ENCODE measurements at regions not wholly inside any gene's neighbourhood (a gene's known extent, or its start where the extent isn't known, plus 50 kb on each side); places are given as distances from the start of the nearest gene placed in this dataset.

- TF ChIP-seq, protein P1, sequence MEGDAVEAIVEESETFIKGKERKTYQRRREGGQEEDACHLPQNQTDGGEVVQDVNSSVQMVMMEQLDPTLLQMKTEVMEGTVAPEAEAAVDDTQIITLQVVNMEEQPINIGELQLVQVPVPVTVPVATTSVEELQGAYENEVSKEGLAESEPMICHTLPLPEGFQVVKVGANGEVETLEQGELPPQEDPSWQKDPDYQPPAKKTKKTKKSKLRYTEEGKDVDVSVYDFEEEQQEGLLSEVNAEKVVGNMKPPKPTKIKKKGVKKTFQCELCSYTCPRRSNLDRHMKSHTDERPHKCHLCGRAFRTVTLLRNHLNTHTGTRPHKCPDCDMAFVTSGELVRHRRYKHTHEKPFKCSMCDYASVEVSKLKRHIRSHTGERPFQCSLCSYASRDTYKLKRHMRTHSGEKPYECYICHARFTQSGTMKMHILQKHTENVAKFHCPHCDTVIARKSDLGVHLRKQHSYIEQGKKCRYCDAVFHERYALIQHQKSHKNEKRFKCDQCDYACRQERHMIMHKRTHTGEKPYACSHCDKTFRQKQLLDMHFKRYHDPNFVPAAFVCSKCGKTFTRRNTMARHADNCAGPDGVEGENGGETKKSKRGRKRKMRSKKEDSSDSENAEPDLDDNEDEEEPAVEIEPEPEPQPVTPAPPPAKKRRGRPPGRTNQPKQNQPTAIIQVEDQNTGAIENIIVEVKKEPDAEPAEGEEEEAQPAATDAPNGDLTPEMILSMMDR (IDR thresholded peaks at IDR 0.05; ENCODE audit: low read length, missing control alignments), result no peak
- H3K4me3 ChIP-seq (replicated peaks; ENCODE audit: low read depth, low read length), result no peak overlapping the region
- peak; percentile 66 for DNase-seq (ENCODE audit: low read depth)
Observed at GRCh38 chr13:33340631-33341030, 55.1 kb upstream of the STARD13 start.

- no peak overlapping the region for H3K4me3 ChIP-seq (replicated peaks; ENCODE audit: low read depth, low read length)
- TF ChIP-seq, protein P1 (IDR thresholded peaks at IDR 0.05; ENCODE audit: low read length, missing control alignments), result no peak
- DNase-seq (ENCODE audit: low read depth), result no peak
Observed at GRCh38 chr13:33341861-33342452, 56.4 kb upstream of the STARD13 start.

DNA sequence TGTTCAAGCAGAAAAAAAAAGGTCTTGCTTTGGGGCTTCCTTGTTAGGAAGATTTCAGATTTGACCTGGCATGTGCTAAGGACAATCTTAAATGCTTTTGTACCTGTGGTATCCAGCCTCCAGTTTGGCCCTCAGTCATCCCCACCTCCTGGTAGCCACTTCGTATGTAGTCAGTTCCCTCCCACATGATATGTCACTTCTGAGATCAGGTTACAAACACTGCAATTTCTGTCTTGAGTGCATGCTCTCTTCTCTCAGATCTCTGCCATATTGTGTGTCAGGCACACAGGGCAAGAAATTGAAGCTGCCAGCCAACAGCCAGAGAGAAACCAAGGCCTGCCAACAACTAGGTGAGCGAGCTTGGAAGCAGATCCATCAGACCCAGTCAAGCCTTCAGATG is 60.3 kb upstream of the STARD13 start:
- DNase-seq (ENCODE audit: low read depth), result no peak
- H3K4me3 ChIP-seq (replicated peaks; ENCODE audit: low read depth, low read length), result no peak overlapping the region
- TF ChIP-seq, protein P1 (IDR thresholded peaks at IDR 0.05; ENCODE audit: low read length, missing control alignments), result no peak

GRCh38 chr13:33347861-33348260 is 62.3 kb upstream of the STARD13 start:
- TF ChIP-seq, protein P1 (IDR thresholded peaks at IDR 0.05; ENCODE audit: low read length, missing control alignments), result no peak
- no peak overlapping the region for H3K4me3 ChIP-seq (replicated peaks; ENCODE audit: low read depth, low read length)
- no peak for DNase-seq (ENCODE audit: low read depth)

GRCh38 chr13:33348366-33348765 is 62.8 kb upstream of the STARD13 start:
- H3K4me3 ChIP-seq (replicated peaks; ENCODE audit: low read depth, low read length), result no peak overlapping the region
- TF ChIP-seq, protein P1 (IDR thresholded peaks at IDR 0.05; ENCODE audit: low read length, missing control alignments), result no peak
- peak; percentile 42 for DNase-seq (ENCODE audit: low read depth)

GRCh38 chr13:33349288-33349985 is 63.9 kb upstream of the STARD13 start:
- peak overlapping the region; percentile 76 for H3K4me3 ChIP-seq (replicated peaks; ENCODE audit: low read depth, low read length)
- DNase-seq (ENCODE audit: low read depth), result no peak
- TF ChIP-seq, protein P1 (IDR thresholded peaks at IDR 0.05; ENCODE audit: low read length, missing control alignments), result no peak
